IMR-90 (cell line): ENCODE measurements at regions not wholly inside any gene's neighbourhood (a gene's known extent, or its start where the extent isn't known, plus 50 kb on each side); places are given as distances from the start of the nearest gene placed in this dataset.

Source experiments
- ATAC-seq: fragments of 200-7000 bp; cut with Tn5 transposase; 2 replicates; pipeline ENCODE4 v1.9.1; 2020; ENCODE audit warnings: low read depth, mild to moderate bottlenecking, moderate library complexity
- BruUV-seq: library from RNA; stranded (reverse); fragments of 400-500 nt; replicated peaks from 2 replicates; lab custom pipeline; 2021; lab: Mats Ljungman, UMichigan
- CTCF ChIA-PET: fragments of 300-600 bp; formaldehyde crosslinking; extraction: SDS; loops from one replicate; lab custom pipeline; 2021; ENCODE audit warnings: antibody characterized with exemption; lab: Yijun Ruan, JAX
- POLR2A ChIA-PET: fragments of 300-600 bp; sonication (Branson Sonifier 250); formaldehyde crosslinking; loops from one replicate; lab custom pipeline; 2022; ENCODE audit warnings: antibody characterized with exemption; ENCODE audit not compliant: unreplicated experiment; lab: Charles Lee
- DNase-seq: peaks from one replicate; pipeline ENCODE4 v3.0.0; 2013
- H2AFZ ChIP-seq: replicated peaks from 2 replicates; pipeline ENCODE3; 2013; ENCODE audit warnings: low read length, mild to moderate bottlenecking; ENCODE audit not compliant: poor library complexity
- H2AK5ac ChIP-seq: 2 replicates; pipeline ENCODE4 v1.6.1; 2013; ENCODE audit warnings: low read depth, low read length, inconsistent platforms
- H2AK9ac ChIP-seq: replicated peaks from 2 replicates; pipeline ENCODE3; 2013; ENCODE audit warnings: mild to moderate bottlenecking, low read depth, low read length, moderate library complexity; ENCODE audit not compliant: poor library complexity
- H2BK120ac ChIP-seq: 2 replicates; pipeline ENCODE4 v1.6.1; 2013; ENCODE audit warnings: low read depth, low read length, inconsistent platforms
- H2BK15ac ChIP-seq: 3 replicates; pipeline ENCODE4 v1.6.1; 2013; ENCODE audit warnings: low read depth, low read length, inconsistent platforms
- H2BK20ac ChIP-seq: 2 replicates; pipeline ENCODE4 v1.6.1; 2013; ENCODE audit warnings: low read depth, mild to moderate bottlenecking, inconsistent platforms, low read length, moderate library complexity
- H2BK5ac ChIP-seq: 2 replicates; pipeline ENCODE4 v1.6.1; 2013; ENCODE audit warnings: mild to moderate bottlenecking, low read depth, low read length, inconsistent platforms; ENCODE audit not compliant: poor library complexity, severe bottlenecking
- H3K14ac ChIP-seq: replicated peaks from 2 replicates; pipeline ENCODE4 v1.6.1; 2013; ENCODE audit warnings: low read depth, low read length, inconsistent platforms
- H3K18ac ChIP-seq: 2 replicates; pipeline ENCODE4 v1.6.1; 2013; ENCODE audit warnings: low read depth, low read length, control low read depth
- H3K23ac ChIP-seq: 2 replicates; pipeline ENCODE4 v1.6.1; 2013; ENCODE audit warnings: low read depth, low read length, inconsistent platforms
- H3K27ac ChIP-seq: 2 replicates; pipeline ENCODE4 v1.5.1; 2013; ENCODE audit warnings: mild to moderate bottlenecking, control low read depth, low read length; ENCODE audit not compliant: insufficient read depth
- H3K27me3 ChIP-seq: 2 replicates; pipeline ENCODE4 v1.6.1; 2013; ENCODE audit warnings: low read length; ENCODE audit not compliant: control insufficient read depth, insufficient read depth
- H3K36me3 ChIP-seq: 2 replicates; pipeline ENCODE4 v1.6.1; 2013; ENCODE audit warnings: low read length, mixed read lengths; ENCODE audit not compliant: control insufficient read depth, insufficient read depth
- H3K4ac ChIP-seq: 2 replicates; pipeline ENCODE4 v1.6.1; 2013; ENCODE audit warnings: low read depth, low read length, inconsistent platforms
- H3K4me1 ChIP-seq: 2 replicates; pipeline ENCODE4 v1.6.1; 2013; ENCODE audit warnings: low read length, mixed read lengths; ENCODE audit not compliant: control insufficient read depth, insufficient read depth
- H3K4me2 ChIP-seq: 2 replicates; pipeline ENCODE4 v1.6.1; 2013; ENCODE audit warnings: low read depth, mild to moderate bottlenecking, control low read depth, low read length, moderate library complexity
- H3K4me3 ChIP-seq: 2 replicates; pipeline ENCODE4 v1.5.1; 2013; ENCODE audit warnings: low read depth, mild to moderate bottlenecking, control low read depth, low read length, moderate library complexity; ENCODE audit not compliant: insufficient read depth
- H3K56ac ChIP-seq: 2 replicates; pipeline ENCODE4 v1.6.1; 2013; ENCODE audit warnings: low read length, inconsistent platforms; ENCODE audit not compliant: insufficient read depth; ENCODE audit errors: extremely low read depth
- H3K79me1 ChIP-seq, 2 experiments: 2 replicates each; pipeline ENCODE4 v1.6.1; 2013; ENCODE audit warnings: low read length in 2 of 2, inconsistent platforms in 1 of 2, low read depth in 1 of 2
- H3K9ac ChIP-seq: 2 replicates; pipeline ENCODE4 v1.6.1; 2013; ENCODE audit warnings: low read depth, low read length, control low read depth
- H3K9me1 ChIP-seq: 2 replicates; pipeline ENCODE4 v1.6.1; 2013; ENCODE audit warnings: low read length, inconsistent platforms; ENCODE audit not compliant: insufficient read depth
- H3K9me3 ChIP-seq: 2 replicates; pipeline ENCODE4 v1.6.1; 2013; ENCODE audit warnings: low read length; ENCODE audit not compliant: control insufficient read depth, insufficient read depth
- H4K20me1 ChIP-seq: 2 replicates; pipeline ENCODE4 v1.6.1; 2013; ENCODE audit warnings: low read length, inconsistent platforms; ENCODE audit not compliant: insufficient read depth
- H4K5ac ChIP-seq: 2 replicates; pipeline ENCODE4 v1.6.1; 2013; ENCODE audit warnings: mild to moderate bottlenecking, low read depth, low read length, control low read depth
- H4K8ac ChIP-seq, 2 experiments: 2 replicates each; pipeline ENCODE4 v1.6.1; 2013; ENCODE audit warnings: low read depth in 2 of 2, low read length in 2 of 2, control low read depth in 1 of 2, inconsistent platforms in 1 of 2
- H4K91ac ChIP-seq: 2 replicates; pipeline ENCODE4 v1.6.1; 2013; ENCODE audit warnings: low read depth, low read length, inconsistent platforms; ENCODE audit not compliant: insufficient read depth
- FOS ChIP-seq: fragments of 150-350 bp; IDR thresholded peaks from 2 replicates; pipeline ENCODE4 v1.6.1; 2016; ENCODE audit warnings: low read depth, low read length
- MAZ ChIP-seq: IDR thresholded peaks from 2 replicates; pipeline ENCODE4 v1.6.1; 2012; ENCODE audit warnings: low read depth, mild to moderate bottlenecking, low read length, improper control_type of control experiment, moderate library complexity, borderline replicate concordance
- POLR2A ChIP-seq: IDR thresholded peaks from 2 replicates; pipeline ENCODE4 v1.6.1; 2012; ENCODE audit warnings: mild to moderate bottlenecking, low read depth, low read length
- RAD21 ChIP-seq: IDR thresholded peaks from 2 replicates; pipeline ENCODE4 v1.6.1; 2012; ENCODE audit warnings: low read length, improper control_type of control experiment
- RCOR1 ChIP-seq: IDR thresholded peaks from 2 replicates; pipeline ENCODE4 v1.6.1; 2012; ENCODE audit warnings: mild to moderate bottlenecking, low read length, improper control_type of control experiment; ENCODE audit not compliant: insufficient replicate concordance
- WGBS, 2 experiments: methylation state at CpG; one replicate each; pipeline versions ENCODE4 v1.1.5 to v1.1.7; 2013; ENCODE audit warnings: missing lambda C conversion rate in 2 of 2; ENCODE audit not compliant: insufficient read length in 1 of 2; ENCODE audit errors: extremely low coverage in 2 of 2; 5-methylcytosine and 5-hydroxymethylcytosine counted together
- dilution Hi-C: fragments of 300-500 bp; cut with HindIII; formaldehyde crosslinking; loops from one replicate; pipeline ENCODE4 v1.14.3; 2018; ENCODE audit warnings: low sequenced_read_pairs; ENCODE audit not compliant: unreplicated experiment
- in situ Hi-C: fragments of 300-500 bp; cut with MboI; formaldehyde crosslinking; loops from 3 replicates; pipeline ENCODE4 v1.14.3; 2019; ENCODE audit warnings: low sequenced_read_pairs, inconsistent platforms, mixed read lengths
- intact Hi-C: fragments of 100-400 bp; cut with micrococcal nuclease; formaldehyde crosslinking; loops from 2 replicates; pipeline ENCODE4 v1.10.0; 2022

GRCh38 chr2:145914716-145915115 lies 1394.8 kb upstream of the ZEB2 start:
- no peaks in the 10 kb centered on the region for H3K9me3 ChIP-seq
- no peak overlapping the region for H2BK15ac ChIP-seq
- no peak overlapping the region for H3K4me3 ChIP-seq
- no peaks in the 10 kb centered on the region for H3K27me3 ChIP-seq
- no peak overlapping the region for H3K56ac ChIP-seq
- no TSS peak for BruUV-seq
- H2BK120ac ChIP-seq = no peak overlapping the region
- no peaks in the 10 kb centered on the region for H4K20me1 ChIP-seq
- H3K18ac ChIP-seq = no peak overlapping the region
- H2AFZ ChIP-seq = no peak overlapping the region
- in situ Hi-C loops = no loop called here
- H3K9me1 ChIP-seq = no peaks in the 10 kb centered on the region
- H3K9ac ChIP-seq = no peak overlapping the region
- H2BK5ac ChIP-seq = no peak overlapping the region
- H3K27ac ChIP-seq = no peak overlapping the region
- no peak overlapping the region for H2AK9ac ChIP-seq
- WGBS, 2 experiments = 70% methylated on average over 2 of the region's 4 CpGs; no CpG with 5 or more reads in 1 of the 2 experiments
- DNase-seq (no peak), ATAC-seq (no peak)
- H3K4ac ChIP-seq = no peak overlapping the region
- H4K91ac ChIP-seq = no peak overlapping the region
- no peak overlapping the region for H4K8ac ChIP-seq
- no peaks in the 10 kb centered on the region for H3K79me1 ChIP-seq
- H4K5ac ChIP-seq = no peak overlapping the region
- no peak overlapping the region for H3K23ac ChIP-seq
- no peaks in the 10 kb centered on the region for H3K4me1 ChIP-seq
- H3K36me3 ChIP-seq = no peaks in the 10 kb centered on the region
- no peak for TF ChIP-seq RCOR1
- no peak for TF ChIP-seq RAD21
- no peak for TF ChIP-seq POLR2A
- TF ChIP-seq FOS = no peak
- no peak for TF ChIP-seq MAZ
- CTCF ChIA-PET = no interaction called here
- dilution Hi-C loops = no loop called here
- no peak overlapping the region for H3K4me2 ChIP-seq
- H3K14ac ChIP-seq = no peak overlapping the region
- POLR2A ChIA-PET = no interaction called here
- no peak overlapping the region for H2BK20ac ChIP-seq
- H2AK5ac ChIP-seq = no peak overlapping the region
- intact Hi-C loops = loop anchor here (5.0 kb wide), 1 partner anchor 152 kb away; no protein-coding TSS in a partner anchor
